ENCODE measurements at regions not wholly inside any gene's neighbourhood (a gene's known extent, or its start where the extent isn't known, plus 50 kb on each side); places are given as distances from the start of the nearest gene placed in this dataset.

- Mint-ChIP-seq H3K4me3 (ENCODE audit: unreplicated experiment) (no peak overlapping the region), H3K36me3 (ENCODE audit: low read depth) (no peaks in the 10 kb centered on the region), H3K9me3 (ENCODE audit: low read depth) (peaks cover 3% of the 10 kb centered on the region), H3K27ac (ENCODE audit: unreplicated experiment) (no peak overlapping the region), H3K27me3 (ENCODE audit: low read depth) (peaks cover 9% of the 10 kb centered on the region), H3K4me1 (ENCODE audit: low read depth) (no peaks in the 10 kb centered on the region)
- TF ChIP-seq, protein P1, sequence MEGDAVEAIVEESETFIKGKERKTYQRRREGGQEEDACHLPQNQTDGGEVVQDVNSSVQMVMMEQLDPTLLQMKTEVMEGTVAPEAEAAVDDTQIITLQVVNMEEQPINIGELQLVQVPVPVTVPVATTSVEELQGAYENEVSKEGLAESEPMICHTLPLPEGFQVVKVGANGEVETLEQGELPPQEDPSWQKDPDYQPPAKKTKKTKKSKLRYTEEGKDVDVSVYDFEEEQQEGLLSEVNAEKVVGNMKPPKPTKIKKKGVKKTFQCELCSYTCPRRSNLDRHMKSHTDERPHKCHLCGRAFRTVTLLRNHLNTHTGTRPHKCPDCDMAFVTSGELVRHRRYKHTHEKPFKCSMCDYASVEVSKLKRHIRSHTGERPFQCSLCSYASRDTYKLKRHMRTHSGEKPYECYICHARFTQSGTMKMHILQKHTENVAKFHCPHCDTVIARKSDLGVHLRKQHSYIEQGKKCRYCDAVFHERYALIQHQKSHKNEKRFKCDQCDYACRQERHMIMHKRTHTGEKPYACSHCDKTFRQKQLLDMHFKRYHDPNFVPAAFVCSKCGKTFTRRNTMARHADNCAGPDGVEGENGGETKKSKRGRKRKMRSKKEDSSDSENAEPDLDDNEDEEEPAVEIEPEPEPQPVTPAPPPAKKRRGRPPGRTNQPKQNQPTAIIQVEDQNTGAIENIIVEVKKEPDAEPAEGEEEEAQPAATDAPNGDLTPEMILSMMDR (IDR thresholded peaks at IDR 0.05): no peak
- no peak for DNase-seq (ENCODE audit: low spot score)
Observed at GRCh38 chr1:222232842-222233241, 315.1 kb downstream of the HHIPL2 start.

- peaks cover 6% of the 10 kb centered on the region for H3K9me3 Mint-ChIP-seq (ENCODE audit: low read depth)
- no peak overlapping the region for H3K4me3 Mint-ChIP-seq (ENCODE audit: unreplicated experiment)
- H3K27me3 Mint-ChIP-seq (ENCODE audit: low read depth): peaks cover 9% of the 10 kb centered on the region
- no peaks in the 10 kb centered on the region for H3K4me1 Mint-ChIP-seq (ENCODE audit: low read depth)
- no peak overlapping the region for H3K27ac Mint-ChIP-seq (ENCODE audit: unreplicated experiment)
- H3K36me3 Mint-ChIP-seq (ENCODE audit: low read depth): no peaks in the 10 kb centered on the region
- DNase-seq (ENCODE audit: low spot score): no peak
- TF ChIP-seq, protein P1 (IDR thresholded peaks at IDR 0.05): no peak
Observed at GRCh38 chr1:222229672-222230312, 318.1 kb downstream of the HHIPL2 start.

DNA sequence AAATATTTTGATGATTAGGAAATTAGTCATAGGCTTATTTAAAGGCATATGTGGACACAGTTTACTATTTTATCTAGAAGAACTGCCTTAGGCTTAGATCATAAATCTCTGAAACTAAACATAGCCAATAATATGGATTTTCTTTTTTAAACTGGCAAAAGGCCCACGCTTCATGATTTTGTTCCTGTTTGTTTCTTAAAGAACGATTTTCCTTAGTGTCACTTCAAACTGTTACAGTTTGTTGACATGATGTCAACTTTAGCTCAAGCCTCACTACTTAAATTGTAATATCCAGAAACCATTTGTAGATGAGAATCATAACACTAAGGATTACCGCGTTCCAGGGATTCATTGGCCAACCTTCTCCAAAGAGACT, 322.6 kb downstream of the HHIPL2 start:
- peaks cover 2% of the 10 kb centered on the region for H3K27me3 Mint-ChIP-seq (ENCODE audit: low read depth)
- H3K4me3 Mint-ChIP-seq (ENCODE audit: unreplicated experiment): no peak overlapping the region
- H3K9me3 Mint-ChIP-seq (ENCODE audit: low read depth): peaks cover 12% of the 10 kb centered on the region
- TF ChIP-seq, protein P1 (IDR thresholded peaks at IDR 0.05): no peak
- no peaks in the 10 kb centered on the region for H3K36me3 Mint-ChIP-seq (ENCODE audit: low read depth)
- H3K4me1 Mint-ChIP-seq (ENCODE audit: low read depth): no peaks in the 10 kb centered on the region
- H3K27ac Mint-ChIP-seq (ENCODE audit: unreplicated experiment): no peak overlapping the region
- no peak for DNase-seq (ENCODE audit: low spot score)

- Mint-ChIP-seq H3K27ac (ENCODE audit: unreplicated experiment) (no peak overlapping the region), H3K27me3 (ENCODE audit: low read depth) (peaks cover 4% of the 10 kb centered on the region), H3K36me3 (ENCODE audit: low read depth) (no peaks in the 10 kb centered on the region), H3K9me3 (ENCODE audit: low read depth) (peaks cover 17% of the 10 kb centered on the region), H3K4me1 (ENCODE audit: low read depth) (no peaks in the 10 kb centered on the region), H3K4me3 (ENCODE audit: unreplicated experiment) (no peak overlapping the region)
- TF ChIP-seq, protein P1 (IDR thresholded peaks at IDR 0.05): no peak
- DNase-seq (ENCODE audit: low spot score): no peak
Observed at GRCh38 chr1:222224636-222225315, 323.1 kb downstream of the HHIPL2 start.

- peaks cover 5% of the 10 kb centered on the region for H3K27me3 Mint-ChIP-seq (ENCODE audit: low read depth)
- TF ChIP-seq, protein P1 (IDR thresholded peaks at IDR 0.05): no peak
- no peak overlapping the region for H3K4me3 Mint-ChIP-seq (ENCODE audit: unreplicated experiment)
- H3K9me3 Mint-ChIP-seq (ENCODE audit: low read depth): peaks cover 23% of the 10 kb centered on the region
- no peaks in the 10 kb centered on the region for H3K4me1 Mint-ChIP-seq (ENCODE audit: low read depth)
- no peak for DNase-seq (ENCODE audit: low spot score)
- H3K27ac Mint-ChIP-seq (ENCODE audit: unreplicated experiment): no peak overlapping the region
- no peaks in the 10 kb centered on the region for H3K36me3 Mint-ChIP-seq (ENCODE audit: low read depth)
Observed at GRCh38 chr1:222224156-222224555, 323.7 kb downstream of the HHIPL2 start.

All from chondrocyte (in vitro differentiated cells).